GM21529 (cell line): ENCODE measurements at regions not wholly inside any gene's neighbourhood (a gene's known extent, or its start where the extent isn't known, plus 50 kb on each side); places are given as distances from the start of the nearest gene placed in this dataset.
"Not testable (repeated sequence)": the region's sequence is repeated elsewhere in the genome, so short reads cannot be mapped to it uniquely, and the experiment has no call there.

ENCODE experiments used
- ATAC-seq: cut with Tn5 transposase; IDR thresholded peaks from one replicate; pipeline ENCODE4 v1.9.1; 2021; ENCODE audit not compliant: unreplicated experiment

- not testable (repeated sequence) for ATAC-seq
Measured at GRCh38 chr5:92271750-92272149, 888.6 kb upstream of the ARRDC3 start.

GRCh38 chr5:92268343-92268742 lies 885.2 kb upstream of the ARRDC3 start:
- no peak for ATAC-seq

GRCh38 chr5:92267830-92268229 lies 884.7 kb upstream of the ARRDC3 start:
- no peak for ATAC-seq

- ATAC-seq = no peak
Measured at GRCh38 chr5:92265804-92266203, 882.7 kb upstream of the ARRDC3 start.

- not testable (repeated sequence) for ATAC-seq
Measured at GRCh38 chr5:92255605-92256004, 872.5 kb upstream of the ARRDC3 start.

GRCh38 chr5:92248518-92248917 lies 865.4 kb upstream of the ARRDC3 start:
- no peak for ATAC-seq

- ATAC-seq = no peak
Measured at GRCh38 chr5:92242170-92242569, 859.1 kb upstream of the ARRDC3 start.

GRCh38 chr5:92237896-92238295 lies 854.8 kb upstream of the ARRDC3 start:
- no peak for ATAC-seq

- no peak for ATAC-seq
Measured at GRCh38 chr5:92222449-92222848, 839.3 kb upstream of the ARRDC3 start.

GRCh38 chr5:92216852-92217251 lies 833.7 kb upstream of the ARRDC3 start:
- not testable (repeated sequence) for ATAC-seq

GRCh38 chr5:92215116-92215515 lies 832.0 kb upstream of the ARRDC3 start:
- no peak for ATAC-seq

- ATAC-seq = no peak
Measured at GRCh38 chr5:92208265-92208664, 825.1 kb upstream of the ARRDC3 start.

- no peak for ATAC-seq
Measured at GRCh38 chr5:92207151-92207550, 824.0 kb upstream of the ARRDC3 start.

- ATAC-seq = no peak
Measured at GRCh38 chr5:92206681-92207080, 823.6 kb upstream of the ARRDC3 start.

- ATAC-seq = not testable (repeated sequence)
Measured at GRCh38 chr5:92199035-92199434, 815.9 kb upstream of the ARRDC3 start.

- ATAC-seq = no peak
Measured at GRCh38 chr5:92181656-92182055, 798.5 kb upstream of the ARRDC3 start.

- ATAC-seq = no peak
Measured at GRCh38 chr5:92180391-92180790, 797.3 kb upstream of the ARRDC3 start.

GRCh38 chr5:92179651-92180050 lies 796.5 kb upstream of the ARRDC3 start:
- ATAC-seq = no peak

- no peak for ATAC-seq
Measured at GRCh38 chr5:92177926-92178487, 794.9 kb upstream of the ARRDC3 start.

GRCh38 chr5:92163906-92164305 lies 780.8 kb upstream of the ARRDC3 start:
- no peak for ATAC-seq

- no peak for ATAC-seq
Measured at GRCh38 chr5:92147798-92148197, 764.7 kb upstream of the ARRDC3 start.

- no peak for ATAC-seq
Measured at GRCh38 chr5:92147266-92147665, 764.1 kb upstream of the ARRDC3 start.

- ATAC-seq = no peak
Measured at GRCh38 chr5:92145852-92146251, 762.7 kb upstream of the ARRDC3 start.
